AG09319 (cell line): ENCODE measurements at regions not wholly inside any gene's neighbourhood (a gene's known extent, or its start where the extent isn't known, plus 50 kb on each side); places are given as distances from the start of the nearest gene placed in this dataset.

Experiments
- DNase-seq: peaks from one replicate; pipeline ENCODE4 v3.0.0-alpha.2; 2010; ENCODE audit warnings: low read depth; ENCODE audit errors: extremely low read depth
- CTCF ChIP-seq: IDR thresholded peaks from 2 replicates; pipeline ENCODE4 v1.5.1; 2011; ENCODE audit warnings: low read depth, mild to moderate bottlenecking, inconsistent platforms, low read length, moderate library complexity

- no peak for TF ChIP-seq CTCF
- no peak for DNase-seq
Measured at GRCh38 chr12:58509116-58509885, 411.0 kb downstream of the LRIG3 start.

GRCh38 chr12:58513301-58513834 is 406.9 kb downstream of the LRIG3 start:
- no peak for TF ChIP-seq CTCF
- DNase-seq: no peak

GRCh38 chr12:58513852-58514251 is 406.5 kb downstream of the LRIG3 start:
- no peak for TF ChIP-seq CTCF
- DNase-seq: no peak

- no peak for TF ChIP-seq CTCF
- DNase-seq: no peak
Measured at GRCh38 chr12:58519839-58520238, 400.5 kb downstream of the LRIG3 start.

DNA sequence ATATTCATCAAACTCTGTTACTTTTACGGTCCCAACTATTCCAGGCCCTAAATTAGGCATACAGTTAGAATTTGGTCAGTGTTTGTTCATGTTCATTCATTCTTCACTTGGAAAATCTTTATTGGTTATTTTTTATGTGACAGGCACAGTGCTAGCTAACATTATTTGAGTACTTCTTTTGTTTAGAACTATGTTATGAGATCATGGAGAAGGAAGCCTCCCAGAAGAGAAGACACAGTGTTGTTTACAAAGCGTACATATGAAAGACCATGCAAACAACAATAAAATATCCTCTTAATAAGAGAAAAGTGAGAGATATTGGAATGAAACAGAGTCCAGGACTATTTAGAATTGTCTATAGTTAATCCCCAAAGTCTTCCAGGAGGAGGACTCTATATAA is 399.2 kb downstream of the LRIG3 start:
- TF ChIP-seq CTCF: no peak
- no peak for DNase-seq

GRCh38 chr12:58521796-58522195 is 398.5 kb downstream of the LRIG3 start:
- no peak for DNase-seq
- no peak for TF ChIP-seq CTCF

GRCh38 chr12:58523360-58523759 is 396.9 kb downstream of the LRIG3 start:
- no peak for DNase-seq
- no peak for TF ChIP-seq CTCF
